ENCODE measurements at regions not wholly inside any gene's neighbourhood (a gene's known extent, or its start where the extent isn't known, plus 50 kb on each side); places are given as distances from the start of the nearest gene placed in this dataset.

GRCh38 chr14:55777877-55778276 lies 197.9 kb downstream of the KTN1 start:
- TF ChIP-seq, protein P1, sequence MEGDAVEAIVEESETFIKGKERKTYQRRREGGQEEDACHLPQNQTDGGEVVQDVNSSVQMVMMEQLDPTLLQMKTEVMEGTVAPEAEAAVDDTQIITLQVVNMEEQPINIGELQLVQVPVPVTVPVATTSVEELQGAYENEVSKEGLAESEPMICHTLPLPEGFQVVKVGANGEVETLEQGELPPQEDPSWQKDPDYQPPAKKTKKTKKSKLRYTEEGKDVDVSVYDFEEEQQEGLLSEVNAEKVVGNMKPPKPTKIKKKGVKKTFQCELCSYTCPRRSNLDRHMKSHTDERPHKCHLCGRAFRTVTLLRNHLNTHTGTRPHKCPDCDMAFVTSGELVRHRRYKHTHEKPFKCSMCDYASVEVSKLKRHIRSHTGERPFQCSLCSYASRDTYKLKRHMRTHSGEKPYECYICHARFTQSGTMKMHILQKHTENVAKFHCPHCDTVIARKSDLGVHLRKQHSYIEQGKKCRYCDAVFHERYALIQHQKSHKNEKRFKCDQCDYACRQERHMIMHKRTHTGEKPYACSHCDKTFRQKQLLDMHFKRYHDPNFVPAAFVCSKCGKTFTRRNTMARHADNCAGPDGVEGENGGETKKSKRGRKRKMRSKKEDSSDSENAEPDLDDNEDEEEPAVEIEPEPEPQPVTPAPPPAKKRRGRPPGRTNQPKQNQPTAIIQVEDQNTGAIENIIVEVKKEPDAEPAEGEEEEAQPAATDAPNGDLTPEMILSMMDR (conservative IDR thresholded peaks at IDR 0.05) = no peak
- TF ChIP-seq ZFX (IDR thresholded peaks at IDR 0.05) = no peak
